ENCODE measurements at regions not wholly inside any gene's neighbourhood (a gene's known extent, or its start where the extent isn't known, plus 50 kb on each side); places are given as distances from the start of the nearest gene placed in this dataset.

GRCh38 chr11:71151561-71151960, 100.8 kb downstream of the SHANK2 start:
- Histone ChIP-seq H3K4me1 (ENCODE audit: insufficient read depth, low read length) (no peaks in the 10 kb centered on the region), H3K27me3 (ENCODE audit: insufficient read depth, low read length, poor library complexity) (no peaks in the 10 kb centered on the region), H2AFZ (ENCODE audit: low read depth, low read length) (no peak overlapping the region), H3K27ac (ENCODE audit: low read length) (no peak overlapping the region), H3K9me3 (ENCODE audit: insufficient read depth, low read length, severe bottlenecking) (no peaks in the 10 kb centered on the region), H3K4me2 (ENCODE audit: insufficient read depth, low read length) (no peak overlapping the region), H3K4me3 (ENCODE audit: low read depth in 1 of 2, low read length in 2 of 2) (no peak overlapping the region), H4K20me1 (ENCODE audit: insufficient read depth, low read length) (no peaks in the 10 kb centered on the region), H3K36me3 (ENCODE audit: insufficient read depth, low read length) (no peaks in the 10 kb centered on the region), H3K79me2 (ENCODE audit: insufficient read depth, low read length) (no peaks in the 10 kb centered on the region), H3K9ac (ENCODE audit: low read depth, low read length) (no peak overlapping the region)
- TF ChIP-seq EZH2 (IDR thresholded peaks at IDR 0.05; ENCODE audit: borderline replicate concordance, low read depth, low read length, severe bottlenecking) = no peak
- TF ChIP-seq CTCF (IDR thresholded peaks at IDR 0.05; ENCODE audit: borderline replicate concordance, extremely low read depth, low read length, poor library complexity, severe bottlenecking) = no peak
- no peak for DNase-seq
- no peak for ATAC-seq (ENCODE audit: insufficient read depth, low read depth)

GRCh38 chr11:71150859-71151258, 101.5 kb downstream of the SHANK2 start:
- H3K4me3 ChIP-seq (ENCODE audit: low read depth in 1 of 2, low read length in 2 of 2) = no peak overlapping the region
- H3K4me2 ChIP-seq (ENCODE audit: insufficient read depth, low read length) = no peak overlapping the region
- H2AFZ ChIP-seq (ENCODE audit: low read depth, low read length) = no peak overlapping the region
- ATAC-seq (ENCODE audit: insufficient read depth, low read depth) (no peak), DNase-seq (no peak)
- TF ChIP-seq CTCF (IDR thresholded peaks at IDR 0.05; ENCODE audit: borderline replicate concordance, extremely low read depth, low read length, poor library complexity, severe bottlenecking) (no peak), EZH2 (IDR thresholded peaks at IDR 0.05; ENCODE audit: borderline replicate concordance, low read depth, low read length, severe bottlenecking) (no peak)
- H3K36me3 ChIP-seq (ENCODE audit: insufficient read depth, low read length) = no peaks in the 10 kb centered on the region
- H3K79me2 ChIP-seq (ENCODE audit: insufficient read depth, low read length) = no peaks in the 10 kb centered on the region
- no peaks in the 10 kb centered on the region for H3K4me1 ChIP-seq (ENCODE audit: insufficient read depth, low read length)
- no peak overlapping the region for H3K9ac ChIP-seq (ENCODE audit: low read depth, low read length)
- no peaks in the 10 kb centered on the region for H3K9me3 ChIP-seq (ENCODE audit: insufficient read depth, low read length, severe bottlenecking)
- no peak overlapping the region for H3K27ac ChIP-seq (ENCODE audit: low read length)
- no peaks in the 10 kb centered on the region for H4K20me1 ChIP-seq (ENCODE audit: insufficient read depth, low read length)
- H3K27me3 ChIP-seq (ENCODE audit: insufficient read depth, low read length, poor library complexity) = no peaks in the 10 kb centered on the region

DNA sequence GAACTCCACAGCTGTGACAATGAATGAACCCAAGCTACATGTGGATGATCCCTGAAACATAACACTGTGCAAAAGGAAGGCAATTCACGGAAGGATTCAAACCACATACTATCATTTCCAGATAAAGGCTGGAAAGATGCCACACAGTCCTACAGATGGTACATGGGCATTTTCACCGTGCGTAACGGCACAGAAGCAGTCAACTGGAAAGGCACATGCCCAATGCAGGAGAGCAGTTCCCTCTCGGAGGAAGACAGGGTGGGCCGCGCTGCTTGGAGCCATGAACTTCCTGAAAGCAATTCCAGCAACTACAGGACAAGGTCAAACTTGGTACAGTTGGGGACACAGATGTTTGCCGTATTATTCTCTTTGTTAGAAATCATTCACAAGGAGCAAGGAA, 103.7 kb downstream of the SHANK2 start:
- no peak overlapping the region for H2AFZ ChIP-seq (ENCODE audit: low read depth, low read length)
- H3K36me3 ChIP-seq (ENCODE audit: insufficient read depth, low read length) = no peaks in the 10 kb centered on the region
- no peaks in the 10 kb centered on the region for H3K27me3 ChIP-seq (ENCODE audit: insufficient read depth, low read length, poor library complexity)
- H3K9me3 ChIP-seq (ENCODE audit: insufficient read depth, low read length, severe bottlenecking) = no peaks in the 10 kb centered on the region
- no peak overlapping the region for H3K4me3 ChIP-seq (ENCODE audit: low read depth in 1 of 2, low read length in 2 of 2)
- H3K79me2 ChIP-seq (ENCODE audit: insufficient read depth, low read length) = no peaks in the 10 kb centered on the region
- no peaks in the 10 kb centered on the region for H3K4me1 ChIP-seq (ENCODE audit: insufficient read depth, low read length)
- no peaks in the 10 kb centered on the region for H4K20me1 ChIP-seq (ENCODE audit: insufficient read depth, low read length)
- no peak overlapping the region for H3K9ac ChIP-seq (ENCODE audit: low read depth, low read length)
- no peak overlapping the region for H3K27ac ChIP-seq (ENCODE audit: low read length)
- DNase-seq (no peak), ATAC-seq (ENCODE audit: insufficient read depth, low read depth) (no peak)
- no peak overlapping the region for H3K4me2 ChIP-seq (ENCODE audit: insufficient read depth, low read length)
- no peak for TF ChIP-seq CTCF (IDR thresholded peaks at IDR 0.05; ENCODE audit: borderline replicate concordance, extremely low read depth, low read length, poor library complexity, severe bottlenecking)
- TF ChIP-seq EZH2 (IDR thresholded peaks at IDR 0.05; ENCODE audit: borderline replicate concordance, low read depth, low read length, severe bottlenecking) = no peak

DNA sequence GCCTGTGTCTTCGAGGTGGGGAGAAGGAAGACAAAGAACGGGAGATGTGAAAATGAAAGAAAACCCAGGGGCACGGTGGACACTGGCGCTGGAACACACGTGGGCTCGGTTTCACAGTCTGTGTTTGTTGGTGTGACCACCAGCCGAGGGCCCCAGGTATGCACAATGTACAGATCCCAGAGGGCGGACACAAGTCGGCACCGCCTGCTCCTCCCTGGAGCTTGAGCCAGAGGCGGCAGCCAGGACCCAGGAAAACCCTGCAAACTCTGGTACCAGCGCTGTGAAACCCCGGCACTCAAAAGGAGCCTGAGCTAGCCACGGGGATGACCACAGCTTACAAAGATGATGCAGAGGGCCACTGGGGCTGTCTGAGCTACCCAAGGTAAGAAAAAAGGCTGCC, 105.0 kb downstream of the SHANK2 start:
- DNase-seq (no peak), ATAC-seq (ENCODE audit: insufficient read depth, low read depth) (no peak)
- Histone ChIP-seq H3K27me3 (ENCODE audit: insufficient read depth, low read length, poor library complexity) (no peaks in the 10 kb centered on the region), H3K4me2 (ENCODE audit: insufficient read depth, low read length) (no peak overlapping the region), H3K4me1 (ENCODE audit: insufficient read depth, low read length) (no peaks in the 10 kb centered on the region), H3K9me3 (ENCODE audit: insufficient read depth, low read length, severe bottlenecking) (no peaks in the 10 kb centered on the region), H2AFZ (ENCODE audit: low read depth, low read length) (no peak overlapping the region), H3K4me3 (ENCODE audit: low read depth in 1 of 2, low read length in 2 of 2) (no peak overlapping the region), H3K27ac (ENCODE audit: low read length) (no peak overlapping the region), H3K79me2 (ENCODE audit: insufficient read depth, low read length) (no peaks in the 10 kb centered on the region), H3K36me3 (ENCODE audit: insufficient read depth, low read length) (no peaks in the 10 kb centered on the region), H3K9ac (ENCODE audit: low read depth, low read length) (no peak overlapping the region), H4K20me1 (ENCODE audit: insufficient read depth, low read length) (no peaks in the 10 kb centered on the region)
- TF ChIP-seq EZH2 (IDR thresholded peaks at IDR 0.05; ENCODE audit: borderline replicate concordance, low read depth, low read length, severe bottlenecking) = no peak
- TF ChIP-seq CTCF (IDR thresholded peaks at IDR 0.05; ENCODE audit: borderline replicate concordance, extremely low read depth, low read length, poor library complexity, severe bottlenecking) = no peak

All from DND-41 (cell line).